Esophagus muscularis mucosa (tissue), 3 donors: ENCODE measurements at regions not wholly inside any gene's neighbourhood (a gene's known extent, or its start where the extent isn't known, plus 50 kb on each side); places are given as distances from the start of the nearest gene placed in this dataset.

Source experiments
- POLR2A ChIP-seq: fragments of 450-650 bp; IDR thresholded peaks from one replicate; pipeline ENCODE4 v1.6.1; 2017; ENCODE audit warnings: antibody characterized with exemption, moderate library complexity, mild to moderate bottlenecking, low read depth
- TF ChIP-seq, protein P1 (sequence below), 3 experiments: fragments of 200-600 bp in 2 of 3; fragments of 450-650 bp in 1 of 3; sonication (generic) in 2 of 3; IDR thresholded peaks; one replicate each; pipeline ENCODE4 v1.5.1; 2017 to 2019; ENCODE audit warnings: antibody characterized with exemption in 3 of 3, mild to moderate bottlenecking in 2 of 3, moderate library complexity in 1 of 3

DNA sequence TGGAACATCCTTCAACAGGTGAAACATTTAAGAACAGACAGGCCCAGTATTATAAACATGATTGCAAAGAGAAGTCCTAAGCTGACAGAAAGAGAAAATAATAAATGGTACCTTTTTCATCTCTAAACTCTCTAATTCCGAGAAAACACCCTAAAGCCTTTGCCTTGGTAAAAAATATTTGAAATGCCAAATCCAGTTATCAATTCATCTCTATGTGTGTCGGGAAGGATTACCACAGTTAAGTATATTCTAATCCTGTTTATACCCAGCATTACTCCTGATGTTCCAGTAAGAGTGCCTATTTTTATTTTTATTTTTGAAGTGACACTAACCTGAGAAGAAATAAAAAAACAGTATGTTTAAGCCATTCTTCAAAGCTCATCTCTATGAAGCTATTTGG is 219.3 kb upstream of the NANOGP8 start:
- no peak for TF ChIP-seq POLR2A
- TF ChIP-seq, protein P1, sequence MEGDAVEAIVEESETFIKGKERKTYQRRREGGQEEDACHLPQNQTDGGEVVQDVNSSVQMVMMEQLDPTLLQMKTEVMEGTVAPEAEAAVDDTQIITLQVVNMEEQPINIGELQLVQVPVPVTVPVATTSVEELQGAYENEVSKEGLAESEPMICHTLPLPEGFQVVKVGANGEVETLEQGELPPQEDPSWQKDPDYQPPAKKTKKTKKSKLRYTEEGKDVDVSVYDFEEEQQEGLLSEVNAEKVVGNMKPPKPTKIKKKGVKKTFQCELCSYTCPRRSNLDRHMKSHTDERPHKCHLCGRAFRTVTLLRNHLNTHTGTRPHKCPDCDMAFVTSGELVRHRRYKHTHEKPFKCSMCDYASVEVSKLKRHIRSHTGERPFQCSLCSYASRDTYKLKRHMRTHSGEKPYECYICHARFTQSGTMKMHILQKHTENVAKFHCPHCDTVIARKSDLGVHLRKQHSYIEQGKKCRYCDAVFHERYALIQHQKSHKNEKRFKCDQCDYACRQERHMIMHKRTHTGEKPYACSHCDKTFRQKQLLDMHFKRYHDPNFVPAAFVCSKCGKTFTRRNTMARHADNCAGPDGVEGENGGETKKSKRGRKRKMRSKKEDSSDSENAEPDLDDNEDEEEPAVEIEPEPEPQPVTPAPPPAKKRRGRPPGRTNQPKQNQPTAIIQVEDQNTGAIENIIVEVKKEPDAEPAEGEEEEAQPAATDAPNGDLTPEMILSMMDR (IDR thresholded peaks at IDR 0.05) = no peak
